D341Med (cell line): ENCODE measurements at regions not wholly inside any gene's neighbourhood (a gene's known extent, or its start where the extent isn't known, plus 50 kb on each side); places are given as distances from the start of the nearest gene placed in this dataset.
"Not testable (repeated sequence)": the region's sequence is repeated elsewhere in the genome, so short reads cannot be mapped to it uniquely, and the experiment has no call there.

Experiments
- DNase-seq: peaks from one replicate; pipeline ENCODE4 v3.0.0; 2012; ENCODE audit warnings: low spot score

DNA sequence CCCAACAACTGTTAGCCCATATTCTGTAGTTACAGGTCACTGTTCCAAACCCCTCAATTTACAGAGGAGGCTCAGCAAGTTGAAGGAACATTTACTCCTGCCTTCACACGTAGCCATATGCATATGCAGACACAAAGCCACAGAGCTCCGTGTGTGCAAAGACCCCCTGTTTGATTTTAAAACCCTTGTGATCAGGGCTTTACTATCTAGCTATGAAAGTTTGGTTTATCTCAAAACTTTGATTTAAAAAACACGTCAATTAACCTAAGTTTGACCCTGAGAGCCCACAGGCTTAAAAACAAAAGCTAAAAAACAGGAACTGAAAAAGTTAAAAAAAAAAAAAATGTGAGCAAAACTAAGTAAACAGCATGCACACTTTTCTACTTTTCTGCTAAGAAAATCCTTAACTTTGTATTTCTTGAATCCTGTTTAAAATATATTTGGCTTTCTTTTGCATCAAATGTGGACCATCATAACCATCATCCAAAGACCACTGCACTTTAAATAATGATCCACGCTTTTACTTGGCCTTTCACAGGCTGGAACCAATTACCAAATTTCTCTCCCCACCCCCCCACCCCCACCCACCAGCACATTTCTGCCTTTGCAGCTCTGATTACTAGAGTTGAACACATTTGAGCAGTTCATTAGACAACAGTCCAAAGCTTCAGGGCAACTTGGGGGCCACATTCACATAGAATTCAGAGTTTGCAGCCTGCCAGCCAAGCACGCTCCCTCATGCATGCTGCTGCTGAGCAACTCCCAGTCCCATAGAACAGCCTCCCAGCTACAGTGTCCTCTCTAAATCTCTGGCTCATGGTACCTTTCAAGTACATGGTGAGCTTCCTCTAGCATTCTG, 128.8 kb upstream of the MAP3K1 start:
- no peak for DNase-seq

- DNase-seq: no peak
Observed at GRCh38 chr5:56685503-56686217, 129.7 kb upstream of the MAP3K1 start.

DNA sequence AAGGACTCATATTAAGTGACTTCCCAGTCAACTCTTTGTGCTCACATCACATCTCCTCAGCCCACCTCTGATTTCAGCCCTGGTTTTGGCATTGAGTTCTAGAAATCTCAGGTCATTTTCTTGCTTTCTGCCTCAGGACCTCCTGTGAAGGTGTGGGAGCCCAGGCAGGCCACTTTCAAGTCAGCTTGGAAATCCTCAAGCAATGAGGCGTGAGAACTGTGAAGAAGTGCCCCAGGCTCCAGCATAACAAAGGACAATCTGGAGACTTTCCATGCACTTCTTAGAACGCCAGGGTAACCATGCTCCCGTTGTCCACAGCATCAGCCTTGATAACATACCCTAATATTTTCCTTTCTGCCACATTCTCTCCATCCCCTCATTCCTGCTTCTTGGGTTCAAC, 131.2 kb upstream of the MAP3K1 start:
- no peak for DNase-seq

DNA sequence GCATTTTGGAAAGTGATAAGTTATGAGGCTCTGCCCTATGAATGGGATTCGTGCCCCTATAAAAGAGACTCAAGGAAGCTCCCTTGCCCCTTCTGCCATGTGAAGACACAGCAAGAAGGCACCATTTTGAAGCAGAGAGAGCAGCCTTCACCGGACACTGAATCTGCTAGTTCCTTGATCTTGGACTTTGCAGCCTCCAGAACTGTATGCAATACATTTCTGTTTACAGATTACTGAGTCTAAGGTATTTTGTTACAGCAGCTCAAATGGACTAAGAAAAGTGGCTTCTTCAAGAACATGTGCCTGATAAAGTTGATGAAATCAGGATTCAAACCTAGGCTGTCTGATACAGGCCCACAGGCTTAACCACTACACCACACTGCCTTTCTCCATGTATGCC, 131.6 kb upstream of the MAP3K1 start:
- DNase-seq: no peak

DNA sequence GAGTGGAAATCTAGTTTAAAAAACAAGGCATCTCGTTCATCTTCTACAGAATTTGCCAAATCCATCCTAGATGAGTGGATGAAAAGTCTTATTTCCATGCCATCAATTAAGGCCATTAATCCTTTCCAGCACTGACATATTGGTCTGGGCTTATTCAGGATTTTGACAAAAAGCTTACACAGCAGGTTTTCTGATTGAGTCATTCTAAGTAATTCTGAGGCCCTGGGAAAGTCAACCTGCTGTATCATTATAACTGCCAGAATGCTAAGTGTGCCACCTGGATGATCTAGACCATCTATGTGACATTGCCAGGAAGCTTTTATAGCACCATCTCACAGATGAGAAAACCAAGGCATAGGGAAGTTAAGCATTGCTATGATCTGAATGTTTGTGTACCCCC, 132.1 kb upstream of the MAP3K1 start:
- DNase-seq: no peak

DNA sequence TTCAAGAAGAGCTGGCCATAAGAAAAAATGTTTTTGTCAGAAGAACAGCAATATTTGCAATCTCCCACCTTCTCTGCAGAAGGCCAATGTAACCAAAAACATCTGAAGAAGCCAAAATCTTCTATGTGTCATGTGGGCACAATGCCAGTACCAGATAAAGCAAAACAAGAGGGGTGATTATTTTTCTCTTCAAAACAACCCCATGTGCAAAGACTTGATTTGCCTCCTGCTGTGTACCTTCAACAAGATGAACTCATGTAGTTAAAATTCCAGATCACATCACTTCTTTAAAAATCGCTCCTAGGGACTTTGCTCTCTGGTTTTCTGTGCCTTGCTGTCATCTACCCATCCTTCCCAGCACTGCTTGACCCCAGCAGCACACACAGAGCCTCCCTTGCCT, 134.0 kb upstream of the MAP3K1 start:
- no peak for DNase-seq

- DNase-seq: no peak
Observed at GRCh38 chr5:56680731-56681130, 134.6 kb upstream of the MAP3K1 start.

DNA sequence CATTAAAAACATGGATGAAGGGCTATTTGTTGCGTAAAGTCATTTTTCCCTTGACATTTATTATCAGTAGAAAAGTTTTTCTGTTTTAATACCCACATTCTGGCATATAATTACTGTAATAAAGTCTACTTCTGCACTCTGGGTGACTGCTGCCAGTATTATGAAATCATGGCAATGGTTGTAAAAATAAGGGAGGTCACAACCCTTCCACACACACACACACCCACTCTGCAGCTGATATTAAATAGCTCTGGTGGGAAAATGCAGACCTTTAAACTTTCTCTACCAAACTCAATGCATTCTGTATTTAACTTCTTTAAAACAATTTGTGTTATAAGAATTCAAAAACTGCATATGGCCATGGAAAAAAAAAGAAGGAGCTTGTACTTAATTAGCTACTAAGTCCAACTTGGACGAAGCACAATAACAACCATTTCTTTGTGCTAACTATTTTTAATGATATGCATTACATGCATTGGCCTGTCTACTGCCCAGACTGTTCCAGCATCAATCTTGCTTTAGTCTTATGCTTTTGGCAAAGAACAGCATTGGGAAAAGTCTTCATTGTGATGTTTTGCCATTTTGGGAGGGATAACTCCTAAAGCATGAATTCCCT, 137.6 kb upstream of the MAP3K1 start:
- DNase-seq: no peak

DNA sequence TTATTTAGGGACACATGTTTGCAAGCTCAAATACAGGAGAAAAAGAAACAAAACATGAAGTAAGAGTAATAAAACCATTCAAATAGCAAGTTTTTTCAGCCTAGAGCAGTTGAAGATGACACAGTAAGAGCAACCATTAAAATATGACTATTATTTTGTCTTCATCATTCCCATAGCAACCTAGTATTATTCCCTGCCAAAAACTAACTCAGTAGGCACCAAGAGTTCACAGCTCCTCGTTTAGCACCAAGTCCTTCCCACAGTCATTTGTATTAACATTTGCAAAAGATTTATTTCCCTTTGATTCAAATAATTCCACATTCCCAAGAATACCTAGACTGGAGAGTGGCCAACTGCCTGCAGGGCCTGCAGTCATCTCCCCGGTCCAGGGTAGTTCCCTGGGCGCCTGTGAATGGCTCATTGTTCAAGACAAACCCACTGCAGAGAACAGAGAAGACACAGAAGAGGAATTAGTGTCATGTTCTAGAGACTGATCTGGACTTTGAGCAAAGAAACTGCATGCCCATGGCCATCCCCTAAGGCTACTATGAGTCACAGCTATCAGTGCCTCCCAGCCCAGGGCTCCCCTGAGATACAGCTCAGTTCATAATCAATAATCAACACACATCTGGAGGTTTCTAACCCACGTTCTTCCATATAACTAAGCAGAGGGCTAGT, 139.1 kb upstream of the MAP3K1 start:
- DNase-seq: no peak

DNA sequence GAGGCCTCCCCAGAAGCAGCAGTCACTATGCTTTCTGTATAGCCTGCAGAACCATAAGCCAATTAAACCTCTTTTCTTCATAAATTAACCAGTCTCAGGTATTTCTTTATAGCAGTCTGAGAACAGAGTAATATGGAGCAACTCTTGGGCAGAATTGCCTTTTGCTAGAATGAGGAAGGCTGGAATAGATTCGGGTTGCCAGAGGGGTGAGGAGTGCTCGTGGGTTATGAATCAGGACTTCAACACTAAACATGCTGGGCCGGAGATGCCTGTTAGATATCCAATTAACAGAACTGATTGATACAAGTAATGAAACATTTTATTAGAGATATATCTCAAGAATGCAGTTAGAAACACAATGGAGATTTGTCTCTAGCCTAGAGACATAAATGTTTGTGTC, 140.9 kb upstream of the MAP3K1 start:
- no peak for DNase-seq

GRCh38 chr5:56673171-56673570, 142.2 kb upstream of the MAP3K1 start:
- no peak for DNase-seq

DNA sequence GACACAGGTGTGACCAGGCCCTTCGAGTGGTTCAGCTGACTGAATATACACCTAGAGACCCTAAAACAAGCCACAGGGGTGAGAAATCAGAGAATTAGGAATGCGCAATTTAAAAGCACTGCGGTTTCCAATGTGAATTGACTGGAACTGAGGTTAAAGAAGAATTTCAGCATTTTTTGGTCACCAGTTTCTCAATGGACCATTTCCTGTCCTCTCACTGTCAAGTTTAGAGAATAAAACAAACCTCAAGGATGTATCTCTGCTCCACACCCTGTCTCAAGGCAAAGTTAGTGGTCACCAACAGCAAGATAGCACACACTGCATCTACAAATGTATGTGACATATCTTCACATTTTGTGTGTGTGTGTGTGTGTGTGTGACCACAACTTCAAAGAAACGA, 143.8 kb upstream of the MAP3K1 start:
- no peak for DNase-seq

- no peak for DNase-seq
Observed at GRCh38 chr5:56670916-56671315, 144.4 kb upstream of the MAP3K1 start.

GRCh38 chr5:56669534-56670483, 145.5 kb upstream of the MAP3K1 start:
- DNase-seq: no peak

- no peak for DNase-seq
Observed at GRCh38 chr5:56668996-56669395, 146.4 kb upstream of the MAP3K1 start.

- no peak for DNase-seq
Observed at GRCh38 chr5:56667692-56668091, 147.7 kb upstream of the MAP3K1 start.

- no peak for DNase-seq
Observed at GRCh38 chr5:56666901-56667300, 148.4 kb upstream of the MAP3K1 start.

- not testable (repeated sequence) for DNase-seq
Observed at GRCh38 chr5:56665117-56665516, 150.2 kb upstream of the MAP3K1 start.

GRCh38 chr5:56664025-56664424, 151.3 kb upstream of the MAP3K1 start:
- DNase-seq: no peak

DNA sequence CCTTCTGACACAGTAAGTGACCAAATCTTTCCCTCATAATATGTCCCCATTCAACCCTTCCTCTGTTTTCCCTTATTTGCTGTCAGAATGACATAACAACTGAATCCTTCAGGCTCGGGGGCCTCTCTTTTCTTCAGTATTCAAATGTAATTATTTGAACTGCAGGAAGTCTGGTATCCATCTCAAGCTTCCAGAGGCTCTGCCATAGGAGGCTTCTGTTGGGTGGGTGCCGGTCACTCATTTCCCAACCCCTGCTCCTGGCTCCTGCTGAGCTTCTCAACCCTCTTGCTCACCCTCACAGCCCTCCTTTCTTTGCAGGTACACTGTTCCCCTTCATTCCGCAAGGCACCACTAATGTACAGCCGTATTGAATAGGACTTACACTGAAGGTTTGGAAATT, 151.8 kb upstream of the MAP3K1 start:
- no peak for DNase-seq

DNA sequence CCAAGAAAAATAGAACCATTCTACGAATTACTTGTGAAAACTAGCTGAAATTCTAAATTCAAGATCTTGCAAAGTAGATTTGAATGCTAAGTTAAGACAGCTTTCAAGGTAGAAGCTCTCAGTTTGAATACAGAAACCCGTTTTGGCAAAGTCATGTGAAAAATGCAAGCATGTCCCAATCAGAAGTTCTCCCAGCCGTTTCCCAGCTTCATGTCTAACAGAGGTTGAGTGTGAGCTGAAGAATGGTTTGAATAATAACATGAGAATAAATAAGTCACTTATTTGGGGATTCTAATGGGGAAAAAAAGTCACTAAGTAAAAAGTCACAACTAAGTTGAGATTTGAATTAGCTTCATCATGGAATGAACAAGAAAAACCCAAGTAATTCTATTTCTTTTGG, 152.5 kb upstream of the MAP3K1 start:
- no peak for DNase-seq
